Muscle of arm (tissue), 1 donor: ENCODE measurements at regions not wholly inside any gene's neighbourhood (a gene's known extent, or its start where the extent isn't known, plus 50 kb on each side); places are given as distances from the start of the nearest gene placed in this dataset.
A peak's percentile ranks its signal among the peaks of the same experiment; 100 is the strongest.
"Not testable (repeated sequence)": the region's sequence is repeated elsewhere in the genome, so short reads cannot be mapped to it uniquely, and the experiment has no call there.

Experiments used
- DNase-seq: peaks from one replicate; pipeline ENCODE4 v3.0.0-alpha.2; 2013

- not testable (repeated sequence) for DNase-seq
Observed at GRCh38 chr7:69432276-69432675, 166.0 kb upstream of the AUTS2 start.

- DNase-seq = no peak
Observed at GRCh38 chr7:69433081-69433480, 165.2 kb upstream of the AUTS2 start.

GRCh38 chr7:69434398-69434815 is 163.9 kb upstream of the AUTS2 start:
- DNase-seq = no peak

GRCh38 chr7:69435711-69436110 is 162.6 kb upstream of the AUTS2 start:
- DNase-seq = no peak

- DNase-seq = no peak
Observed at GRCh38 chr7:69436946-69437345, 161.3 kb upstream of the AUTS2 start.

GRCh38 chr7:69438584-69439412 is 159.5 kb upstream of the AUTS2 start:
- peak; percentile 84 for DNase-seq

- no peak for DNase-seq
Observed at GRCh38 chr7:69439636-69440325, 158.5 kb upstream of the AUTS2 start.

- DNase-seq = no peak
Observed at GRCh38 chr7:69440976-69441375, 157.3 kb upstream of the AUTS2 start.

GRCh38 chr7:69443136-69443535 is 155.1 kb upstream of the AUTS2 start:
- DNase-seq = no peak

- DNase-seq = no peak
Observed at GRCh38 chr7:69445541-69445940, 152.7 kb upstream of the AUTS2 start.

GRCh38 chr7:69446213-69446612 is 152.1 kb upstream of the AUTS2 start:
- not testable (repeated sequence) for DNase-seq

GRCh38 chr7:69448071-69448470 is 150.2 kb upstream of the AUTS2 start:
- DNase-seq = no peak

- no peak for DNase-seq
Observed at GRCh38 chr7:69450456-69450855, 147.8 kb upstream of the AUTS2 start.

GRCh38 chr7:69451715-69452114 is 146.6 kb upstream of the AUTS2 start:
- DNase-seq = no peak

GRCh38 chr7:69452797-69453196 is 145.5 kb upstream of the AUTS2 start:
- DNase-seq = no peak

- DNase-seq = peak; percentile 86
Observed at GRCh38 chr7:69457595-69458504, 140.4 kb upstream of the AUTS2 start.

- no peak for DNase-seq
Observed at GRCh38 chr7:69464035-69464434, 134.2 kb upstream of the AUTS2 start.

GRCh38 chr7:69465262-69465661 is 133.0 kb upstream of the AUTS2 start:
- no peak for DNase-seq

GRCh38 chr7:69467826-69468225 is 130.4 kb upstream of the AUTS2 start:
- DNase-seq = no peak

- no peak for DNase-seq
Observed at GRCh38 chr7:69476416-69476815, 121.9 kb upstream of the AUTS2 start.

GRCh38 chr7:69482676-69483075 is 115.6 kb upstream of the AUTS2 start:
- no peak for DNase-seq

- DNase-seq = no peak
Observed at GRCh38 chr7:69489533-69489932, 108.7 kb upstream of the AUTS2 start.
